ENCODE measurements at regions not wholly inside any gene's neighbourhood (a gene's known extent, or its start where the extent isn't known, plus 50 kb on each side); places are given as distances from the start of the nearest gene placed in this dataset.

GRCh38 chr11:112880495-112880894 lies 80.7 kb upstream of the NCAM1 start:
- no peak for DNase-seq

- peak; percentile 29 for DNase-seq
Observed at GRCh38 chr11:112881461-112881860, 79.8 kb upstream of the NCAM1 start.

DNA sequence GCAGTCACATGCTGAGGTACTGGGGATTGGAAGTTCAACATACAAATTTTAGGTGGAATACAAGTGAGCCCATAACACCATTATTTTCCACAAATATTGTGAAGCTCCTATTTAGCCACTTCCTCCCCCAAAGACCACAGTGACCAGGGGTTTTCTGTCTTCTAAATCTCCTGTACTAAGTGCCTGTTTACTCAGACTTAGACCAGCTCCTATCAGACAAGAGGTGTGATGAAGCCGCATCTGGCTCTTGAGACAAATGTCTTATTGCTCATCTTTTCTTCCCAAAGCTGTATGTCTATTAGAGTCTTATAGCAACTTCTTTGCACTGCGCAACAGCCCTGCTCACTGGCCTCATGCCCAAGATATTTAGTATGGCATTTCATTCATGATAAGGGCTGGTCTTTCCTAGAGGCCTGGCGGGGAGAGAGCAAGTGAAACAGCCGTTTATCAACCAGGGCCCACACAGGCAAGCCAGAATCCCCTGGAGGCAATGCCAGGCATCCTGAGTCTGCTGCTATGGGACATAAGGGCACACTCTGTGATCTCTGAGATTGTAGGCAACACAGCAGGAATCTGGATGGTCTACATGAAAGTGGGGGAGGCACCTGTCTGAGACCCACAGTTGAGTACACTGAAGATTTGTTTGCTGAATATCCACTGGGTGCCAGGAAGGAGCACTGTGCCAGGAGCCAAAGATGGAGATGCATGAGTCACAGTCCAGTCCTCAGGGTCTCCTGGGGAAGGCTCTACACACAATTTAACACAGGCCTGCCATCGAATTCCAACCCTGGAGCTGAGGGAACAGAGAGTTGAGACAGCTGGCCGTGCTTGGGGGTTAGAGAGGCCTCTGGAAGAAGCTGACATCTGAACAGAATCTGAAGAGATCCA lies 78.5 kb upstream of the NCAM1 start:
- DNase-seq: no peak

- DNase-seq: no peak
Observed at GRCh38 chr11:112884012-112884767, 77.0 kb upstream of the NCAM1 start.

DNA sequence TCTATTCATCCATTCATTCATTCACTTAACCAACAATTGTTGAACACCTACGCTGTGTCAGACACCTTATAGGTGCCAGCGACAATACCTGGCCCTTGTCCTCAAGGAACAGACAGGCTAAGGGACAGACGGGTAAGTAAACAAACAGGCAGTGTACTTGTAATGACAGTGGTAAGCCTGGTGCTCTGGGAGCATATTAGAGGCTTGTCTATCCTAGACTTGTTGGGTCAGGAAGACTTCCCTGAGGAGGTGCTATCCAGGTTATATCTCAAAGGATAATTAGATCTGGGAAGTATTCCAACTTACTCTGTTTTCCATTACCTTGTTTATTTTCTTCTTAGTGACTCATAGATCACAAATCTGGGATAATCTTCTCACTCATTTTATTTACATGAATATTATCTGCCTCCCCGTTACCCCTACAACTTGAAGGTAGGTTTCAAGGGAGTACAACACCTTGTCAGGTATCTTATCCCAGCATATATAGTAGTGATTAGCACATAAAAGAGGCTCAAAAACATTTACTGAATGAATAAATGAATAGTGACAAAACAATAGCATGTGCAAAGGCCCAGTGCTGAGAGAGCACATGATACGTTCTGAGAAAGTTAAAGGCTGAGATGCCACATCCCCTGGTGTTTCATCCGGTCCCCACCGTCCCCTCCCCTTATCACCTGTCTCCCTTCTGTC lies 75.3 kb upstream of the NCAM1 start:
- DNase-seq: no peak

DNA sequence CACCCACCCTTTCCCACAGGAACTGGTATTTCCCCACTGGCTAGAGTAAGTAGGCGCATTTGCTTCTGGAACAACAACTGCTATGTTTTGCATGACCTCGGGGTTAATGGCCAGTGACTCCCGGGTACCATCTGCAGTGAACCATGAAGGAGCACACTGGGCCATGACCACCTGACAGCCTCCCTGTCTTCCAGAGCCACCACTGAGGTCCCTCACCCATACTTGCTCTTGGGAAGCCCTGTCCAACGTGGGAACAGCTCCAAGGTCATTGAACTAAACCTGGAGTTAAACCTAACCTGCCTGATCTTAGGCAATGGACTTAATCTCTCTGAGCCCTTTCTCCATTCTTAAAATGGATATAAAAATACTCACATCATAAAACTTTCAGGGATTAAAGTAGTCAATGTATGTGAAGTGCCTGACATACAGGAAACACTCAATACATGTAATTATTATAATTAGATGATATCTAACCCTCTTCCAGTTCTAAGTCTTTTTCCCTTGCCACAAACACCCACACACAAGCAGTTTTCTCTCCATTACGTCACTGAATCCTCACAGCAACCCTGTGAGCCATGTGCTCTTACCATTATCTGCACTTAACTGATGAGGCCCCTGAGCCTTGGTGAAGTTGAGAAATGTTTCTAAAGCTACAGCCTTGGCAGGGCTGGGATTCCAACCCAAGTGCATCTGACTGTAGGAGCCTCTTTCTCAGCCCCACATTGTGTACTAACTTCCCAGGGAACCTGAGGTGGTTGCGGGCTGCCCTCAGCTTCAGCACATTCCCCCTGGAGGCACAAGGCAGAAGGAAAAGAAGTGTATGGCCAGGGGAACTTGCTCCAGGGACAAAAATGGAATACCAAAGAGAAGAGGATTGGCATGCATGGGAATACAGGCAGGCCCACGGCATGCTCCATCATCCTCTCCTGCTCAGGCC lies 74.5 kb upstream of the NCAM1 start:
- no peak for DNase-seq

DNA sequence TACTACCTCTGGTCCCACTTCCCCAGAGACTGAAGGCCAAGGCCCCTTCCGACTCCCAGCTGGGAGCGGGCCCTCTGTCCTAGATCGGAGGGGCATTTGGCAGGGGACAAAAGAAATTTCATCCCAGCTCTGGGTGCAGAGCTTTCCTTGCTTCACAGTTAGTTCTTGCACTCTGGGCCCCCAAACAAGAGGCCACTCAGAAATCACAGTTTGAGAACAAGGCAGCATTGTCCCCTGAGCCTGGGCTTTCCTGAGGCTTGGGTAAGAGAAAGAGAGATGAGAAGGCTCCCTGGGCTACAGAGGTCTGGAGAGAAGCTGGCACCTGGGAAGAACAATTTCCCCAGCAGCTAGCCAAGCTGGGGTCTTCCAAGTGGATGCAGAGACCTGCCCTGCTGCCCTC lies 71.8 kb upstream of the NCAM1 start:
- no peak for DNase-seq

GRCh38 chr11:112899235-112900006 lies 61.8 kb upstream of the NCAM1 start:
- no peak for DNase-seq

DNA sequence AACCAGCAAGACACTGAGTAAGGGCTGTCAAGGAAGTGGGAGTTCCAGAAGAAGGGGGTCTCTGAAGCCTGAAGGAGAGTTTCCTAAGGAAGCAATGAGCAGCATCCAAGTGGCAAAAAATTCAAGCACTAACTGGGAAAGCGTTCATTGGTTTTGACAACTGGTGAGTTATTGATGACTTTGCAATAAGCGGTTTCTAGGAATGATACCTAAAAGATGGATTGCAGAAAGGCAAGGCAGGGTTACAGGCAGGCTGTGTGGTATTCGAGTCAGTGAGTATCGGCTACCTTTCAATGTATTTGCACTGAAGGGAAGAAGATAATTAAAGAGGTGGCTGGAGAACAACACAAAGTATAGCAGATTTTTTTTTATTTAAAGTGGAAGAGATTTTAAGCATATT lies 59.3 kb upstream of the NCAM1 start:
- DNase-seq: no peak

GRCh38 chr11:112902361-112903011 lies 58.7 kb upstream of the NCAM1 start:
- no peak for DNase-seq

- no peak for DNase-seq
Observed at GRCh38 chr11:112903340-112903739, 57.9 kb upstream of the NCAM1 start.

DNA sequence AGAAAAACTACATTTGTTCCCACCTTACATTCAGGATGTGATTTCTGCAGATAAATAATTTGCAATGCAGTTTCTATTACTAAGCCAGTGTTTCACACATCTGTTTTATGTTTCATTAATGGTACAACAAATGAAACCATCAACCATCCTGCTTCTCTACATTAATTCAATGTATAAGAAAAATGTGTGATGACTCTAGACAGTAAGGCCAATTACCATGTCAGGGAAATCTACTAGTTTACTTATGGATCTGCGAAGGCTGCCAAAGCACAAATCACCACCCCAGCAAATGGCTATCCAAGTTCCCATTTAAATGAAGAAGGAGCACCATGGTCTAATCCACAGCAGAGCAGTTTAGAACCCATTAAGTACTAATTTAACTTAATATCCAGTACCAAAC lies 50.1 kb upstream of the NCAM1 start:
- DNase-seq: no peak

Data from NCI-H187 treated with DMSO at 0.1 percent for 48 hours (cell line).